GM19239 (cell line): ENCODE measurements at regions not wholly inside any gene's neighbourhood (a gene's known extent, or its start where the extent isn't known, plus 50 kb on each side); places are given as distances from the start of the nearest gene placed in this dataset.
"Not testable (repeated sequence)": the region's sequence is repeated elsewhere in the genome, so short reads cannot be mapped to it uniquely, and the experiment has no call there.

Experiments used
- DNase-seq: peaks from one replicate; pipeline ENCODE4 v3.0.0; 2011; ENCODE audit warnings: low spot score; ENCODE audit not compliant: insufficient read length
- FAIRE-seq: peaks from 2 replicates; lab custom pipeline; 2011; peaks lifted over from hg19 to GRCh38; lab: Jason Lieb, UNC

DNA sequence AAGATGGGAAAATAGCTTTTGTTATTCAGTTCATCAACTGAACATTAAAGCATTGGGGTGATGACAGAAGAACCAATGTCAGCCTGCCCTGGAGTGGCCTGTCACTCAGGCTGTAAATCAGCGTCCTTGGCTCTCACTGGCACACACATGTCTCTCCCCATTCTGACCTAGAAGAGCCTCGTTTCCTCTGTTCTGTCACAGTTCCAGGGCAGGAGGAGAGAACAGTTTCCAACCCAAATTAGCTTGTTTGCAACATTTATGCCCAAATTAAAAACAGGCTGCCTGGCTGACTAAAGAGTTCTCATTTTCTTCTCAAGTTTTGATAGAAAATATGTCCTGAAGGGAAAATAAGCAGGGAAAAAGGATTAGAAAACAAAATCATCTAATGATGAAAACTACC lies 520.1 kb downstream of the CHSY3 start:
- no peak for FAIRE-seq

DNA sequence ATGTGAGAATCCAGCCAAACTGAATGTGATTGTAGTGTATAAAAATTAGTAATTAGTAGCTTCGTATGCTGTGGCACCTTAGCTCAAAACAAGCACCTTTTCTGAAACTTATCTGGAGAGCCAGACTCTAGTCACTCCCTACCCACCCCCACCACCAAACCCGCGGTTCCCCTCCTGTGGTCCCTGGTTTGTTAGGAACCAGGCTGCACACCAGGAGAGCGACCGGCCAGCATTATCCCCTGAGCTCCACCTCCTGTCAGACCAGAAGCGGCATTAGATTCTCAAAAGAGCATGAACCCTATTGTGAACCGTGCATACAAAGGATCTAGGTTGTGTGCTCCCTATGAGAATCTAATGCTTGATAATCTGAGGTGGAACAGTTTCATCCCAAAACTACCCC lies 498.6 kb downstream of the CHSY3 start:
- FAIRE-seq: no peak
- no peak for DNase-seq

More for the DNA sequence above, 520.1 kb downstream of the CHSY3 start:
- no peak for DNase-seq

DNA sequence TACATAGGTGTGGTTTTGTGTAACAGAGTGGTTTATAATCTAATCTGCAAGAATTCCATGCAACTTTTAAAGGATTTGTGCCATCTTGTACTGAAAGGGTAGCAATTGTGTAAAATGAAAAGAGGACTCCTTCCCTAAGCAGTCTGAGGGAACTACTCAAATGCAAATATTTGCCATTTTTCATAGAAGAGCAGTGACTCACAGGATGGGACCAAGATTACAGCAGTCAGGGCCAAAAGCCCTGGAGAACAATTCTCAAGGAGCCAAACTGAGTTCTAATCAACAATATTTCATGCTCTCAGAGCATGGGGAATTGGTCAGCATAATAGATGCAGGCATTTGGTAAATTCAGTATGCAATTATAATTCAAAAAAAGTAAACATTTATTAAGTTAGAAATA lies 495.8 kb downstream of the CHSY3 start:
- no peak for FAIRE-seq
- DNase-seq: no peak

DNA sequence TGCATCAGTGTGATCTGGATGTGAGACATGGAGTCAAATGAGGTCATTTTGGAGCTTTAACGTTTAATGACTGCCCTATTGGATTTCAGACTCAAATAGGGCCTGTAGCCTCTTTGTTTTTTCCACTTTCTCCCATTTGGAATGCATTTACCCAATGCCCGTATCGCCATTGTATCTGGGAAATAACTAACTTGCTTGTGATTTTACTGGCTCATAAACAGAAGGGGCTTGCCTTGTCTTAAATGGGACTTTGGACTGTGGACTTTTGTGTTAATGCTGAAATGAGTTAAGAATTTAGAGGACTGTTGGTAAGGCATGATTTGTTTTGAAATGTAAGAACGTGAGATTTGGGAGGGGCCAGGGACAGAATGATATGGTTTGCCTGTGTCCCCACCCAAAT lies 494.6 kb downstream of the CHSY3 start:
- FAIRE-seq: no peak
- DNase-seq: no peak

DNA sequence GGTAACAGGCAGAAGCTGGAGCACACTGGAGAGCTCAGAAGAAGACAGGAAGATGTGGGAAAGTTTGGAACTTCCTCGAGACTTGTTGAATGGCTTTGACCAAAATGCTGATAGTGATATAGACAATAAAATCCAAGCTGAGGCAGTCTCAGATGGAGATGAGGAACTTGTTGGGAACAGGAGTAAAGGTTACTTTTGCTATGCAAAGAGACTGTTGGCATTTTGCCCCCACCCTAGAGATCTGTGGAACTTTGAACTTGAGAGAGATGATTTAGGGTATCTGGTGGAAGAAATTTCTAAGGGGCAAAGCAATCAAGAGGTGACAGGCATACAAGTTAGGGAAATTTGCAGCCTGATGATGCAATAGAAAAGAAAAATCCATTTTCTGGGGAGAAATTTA lies 493.5 kb downstream of the CHSY3 start:
- FAIRE-seq, DNase-seq: not testable (repeated sequence)

DNA sequence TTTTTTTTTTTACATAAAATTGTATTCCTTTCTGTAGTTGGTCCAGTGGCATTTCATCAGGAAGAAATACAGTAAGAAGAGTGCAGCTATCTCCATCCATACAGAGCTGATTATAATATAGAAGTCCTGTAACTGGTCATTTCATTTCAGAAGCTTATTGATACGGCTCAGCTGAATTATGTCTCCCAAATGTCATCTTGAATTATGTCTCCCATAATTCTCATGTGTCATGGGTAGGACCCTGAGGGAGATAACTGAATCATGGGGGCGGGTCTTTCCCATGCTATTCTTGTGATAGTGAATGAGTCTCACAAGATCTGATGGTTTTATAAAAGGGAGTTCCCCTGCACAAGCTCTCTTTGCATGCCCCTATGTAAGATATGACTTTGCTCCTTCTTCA lies 492.9 kb downstream of the CHSY3 start:
- no peak for FAIRE-seq
- no peak for DNase-seq

DNA sequence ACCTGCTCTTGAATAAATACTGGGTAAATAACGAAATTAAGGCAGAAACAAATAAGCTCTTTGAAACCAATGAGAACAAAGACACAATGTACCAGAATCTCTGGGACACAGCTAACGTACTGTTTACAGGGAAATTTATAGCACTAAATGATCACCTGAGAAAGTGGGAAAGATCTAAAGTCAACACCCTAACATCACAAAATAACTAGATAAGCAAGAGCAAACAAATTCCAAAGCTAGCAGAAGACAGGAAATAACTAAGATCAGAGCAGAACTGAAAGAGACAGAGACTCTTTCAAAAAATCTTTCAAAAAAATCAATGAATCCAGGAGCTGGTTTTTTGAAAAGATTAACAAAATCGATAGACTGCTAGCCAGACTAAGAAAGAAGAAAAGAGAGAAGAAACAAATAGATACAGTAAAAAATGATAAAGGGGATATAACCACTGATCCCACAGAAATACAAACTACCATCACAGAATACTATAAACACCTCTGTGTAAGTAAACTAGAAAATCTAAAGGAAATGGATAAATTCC lies 487.5 kb downstream of the CHSY3 start:
- DNase-seq, FAIRE-seq: not testable (repeated sequence)

DNA sequence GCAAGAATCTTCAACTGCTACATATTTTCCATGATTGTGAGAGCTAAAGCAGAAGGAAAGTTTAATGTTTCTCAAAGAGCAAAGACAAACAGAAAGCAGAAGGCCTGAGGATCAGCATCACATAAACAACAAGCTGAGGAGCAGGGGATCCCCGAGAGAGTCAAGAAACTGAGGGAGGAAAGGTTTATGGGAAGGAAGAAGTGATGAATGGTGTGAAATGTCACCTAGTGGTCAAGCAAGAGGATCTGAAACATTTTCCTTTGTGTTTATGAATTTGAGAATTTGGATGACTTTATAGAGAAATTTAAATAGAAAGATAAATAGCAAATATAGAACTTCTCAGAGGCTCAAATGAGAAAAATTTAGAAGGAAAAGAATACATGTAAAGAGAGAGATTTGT lies 481.9 kb downstream of the CHSY3 start:
- no peak for DNase-seq
- FAIRE-seq: no peak

DNA sequence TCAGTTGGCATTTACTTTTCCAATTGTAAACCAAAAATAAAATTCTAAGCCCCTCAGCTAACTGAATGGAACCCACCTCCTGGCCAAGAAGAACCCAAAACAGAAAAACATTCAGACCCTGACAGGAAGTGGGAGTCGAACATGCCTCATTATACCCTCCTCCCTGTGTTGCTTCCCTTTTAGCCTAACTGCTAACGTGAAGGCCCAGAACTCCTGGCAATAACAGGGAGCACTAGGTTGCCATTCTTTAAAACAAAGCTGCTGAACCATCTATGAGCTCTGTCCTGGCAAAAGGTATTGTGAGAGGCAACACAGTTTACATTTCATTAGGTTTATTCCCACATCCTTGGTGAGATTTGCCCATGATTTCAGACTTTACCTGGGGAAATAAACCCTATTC lies 481.4 kb downstream of the CHSY3 start:
- no peak for DNase-seq
- no peak for FAIRE-seq

DNA sequence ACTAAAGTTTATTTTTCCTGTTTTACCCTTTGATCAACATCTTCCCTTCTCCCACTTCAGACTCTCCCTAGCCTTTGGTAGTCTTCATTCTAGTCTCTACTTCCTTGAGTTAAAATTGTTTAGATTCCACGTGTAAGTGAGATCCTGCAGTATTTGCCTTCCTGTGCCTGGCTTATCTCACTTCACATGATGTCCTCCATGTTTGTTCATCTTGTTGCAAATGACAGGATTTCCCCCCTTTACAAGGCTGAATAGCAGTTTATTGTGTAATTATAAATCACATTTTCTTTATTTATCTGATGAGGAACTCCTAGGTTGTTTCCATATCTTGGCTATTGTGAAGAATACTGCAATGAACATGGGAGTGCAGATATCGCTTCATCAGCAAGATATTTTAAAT lies 461.7 kb downstream of the CHSY3 start:
- no peak for DNase-seq
- no peak for FAIRE-seq

DNA sequence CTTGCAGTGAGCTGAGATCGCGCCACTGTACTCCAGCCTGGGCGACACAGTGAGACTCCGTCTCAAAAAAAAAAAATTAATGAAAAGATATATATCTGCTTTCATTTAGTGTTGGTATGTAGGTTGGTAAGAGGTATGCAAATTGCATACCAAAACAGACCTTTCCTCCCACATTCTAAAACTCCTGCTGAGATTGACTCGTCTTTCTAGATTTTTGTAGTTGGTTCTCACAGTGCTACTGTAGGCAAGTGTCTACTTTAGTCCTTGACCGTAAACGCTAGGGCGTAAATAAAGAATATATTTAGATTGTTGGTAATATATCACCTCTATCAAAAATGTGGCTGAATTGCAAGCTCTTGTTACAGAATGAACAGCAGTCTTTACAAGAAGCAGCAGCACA lies 445.9 kb downstream of the CHSY3 start:
- FAIRE-seq (no peak), DNase-seq (no peak)

DNA sequence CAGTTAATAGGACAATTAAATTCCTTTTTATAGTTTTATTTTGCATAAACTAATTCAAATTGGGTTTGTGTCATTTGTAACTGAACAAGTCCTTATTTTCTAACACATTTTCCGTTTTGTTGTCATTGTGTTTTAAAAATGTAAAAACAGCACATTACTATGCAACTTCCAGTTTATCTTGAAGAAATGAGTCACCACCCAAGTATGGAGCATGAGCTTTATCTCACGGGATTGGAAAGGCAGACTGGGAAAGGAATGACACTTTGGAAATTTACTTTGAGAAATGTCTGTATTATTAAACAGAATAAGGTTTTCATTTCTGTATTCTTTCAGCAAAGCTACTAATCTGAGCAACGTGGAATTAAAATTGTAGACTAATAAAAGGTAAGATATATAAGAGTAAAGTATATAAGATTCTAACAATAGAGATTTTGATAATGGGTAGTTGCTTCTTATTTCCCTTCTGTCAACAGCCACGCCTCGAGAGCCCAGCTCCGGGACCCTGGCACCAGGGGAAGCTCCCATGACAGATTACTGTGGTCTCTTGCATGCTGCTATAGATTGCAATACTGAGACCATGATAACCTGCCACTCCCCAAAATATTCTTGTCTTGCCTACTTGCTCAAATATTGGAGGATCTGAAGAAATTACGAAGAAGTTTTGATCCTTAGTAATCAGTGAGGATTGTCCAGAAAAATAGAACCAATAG lies 433.1 kb downstream of the CHSY3 start:
- no peak for DNase-seq
- no peak for FAIRE-seq

DNA sequence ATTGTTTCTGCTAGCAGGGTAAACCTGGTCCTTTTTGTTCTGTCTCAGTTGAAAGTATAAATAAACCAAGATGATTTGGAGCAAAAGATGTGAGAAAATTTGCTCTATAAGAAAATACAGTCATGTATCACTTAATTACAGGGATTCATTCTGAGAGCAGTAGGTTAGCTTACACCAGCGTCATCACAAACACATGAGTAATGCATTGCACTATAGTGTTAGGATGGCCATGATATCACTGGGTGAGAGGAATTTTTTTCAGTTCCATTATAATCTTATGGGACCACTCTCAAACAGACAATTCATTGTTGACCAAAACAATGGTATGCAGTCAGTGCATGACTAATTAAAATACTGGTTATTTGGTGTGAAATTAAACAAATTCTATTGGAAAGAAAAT lies 430.9 kb downstream of the CHSY3 start:
- DNase-seq (no peak), FAIRE-seq (no peak)

DNA sequence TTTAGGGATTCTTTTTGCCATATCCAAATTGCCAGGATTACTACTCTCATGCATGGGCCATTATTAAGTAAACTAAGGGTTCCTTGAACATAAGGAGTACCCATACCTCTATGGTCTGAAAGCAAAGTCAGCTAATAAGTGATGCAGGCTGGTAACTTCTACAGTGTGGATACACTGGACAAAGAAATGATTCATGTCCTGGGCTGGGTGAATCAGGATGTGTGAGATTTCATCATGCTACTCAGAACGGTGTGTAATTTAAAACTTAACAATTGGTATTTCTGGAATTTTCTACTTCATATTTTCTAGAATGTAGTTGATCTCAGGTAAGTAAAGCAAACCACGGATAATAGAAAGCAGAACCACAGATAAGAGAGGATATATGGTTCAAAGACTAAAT lies 428.8 kb downstream of the CHSY3 start:
- DNase-seq: no peak

DNA sequence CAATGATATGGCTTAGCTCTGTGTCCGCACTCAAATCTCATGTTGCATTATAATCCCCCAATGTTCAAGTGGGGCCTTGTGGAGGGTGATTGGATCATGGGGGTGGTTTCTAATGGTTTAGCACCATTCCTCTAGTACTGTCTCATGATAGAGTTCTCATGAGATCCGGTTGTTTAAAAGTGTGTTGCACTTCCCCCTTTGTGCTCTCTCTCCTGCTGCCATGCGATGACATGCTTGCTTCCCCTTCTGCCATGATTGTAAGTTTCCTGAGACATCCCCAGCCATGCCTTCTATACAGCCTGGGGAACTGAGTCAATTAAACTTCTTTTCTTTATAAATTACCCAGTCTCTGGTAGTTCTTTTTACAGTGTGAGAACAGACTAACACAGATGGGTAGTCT lies 427.1 kb downstream of the CHSY3 start:
- no peak for FAIRE-seq
- no peak for DNase-seq

More for the DNA sequence above, 428.8 kb downstream of the CHSY3 start:
- no peak for FAIRE-seq

DNA sequence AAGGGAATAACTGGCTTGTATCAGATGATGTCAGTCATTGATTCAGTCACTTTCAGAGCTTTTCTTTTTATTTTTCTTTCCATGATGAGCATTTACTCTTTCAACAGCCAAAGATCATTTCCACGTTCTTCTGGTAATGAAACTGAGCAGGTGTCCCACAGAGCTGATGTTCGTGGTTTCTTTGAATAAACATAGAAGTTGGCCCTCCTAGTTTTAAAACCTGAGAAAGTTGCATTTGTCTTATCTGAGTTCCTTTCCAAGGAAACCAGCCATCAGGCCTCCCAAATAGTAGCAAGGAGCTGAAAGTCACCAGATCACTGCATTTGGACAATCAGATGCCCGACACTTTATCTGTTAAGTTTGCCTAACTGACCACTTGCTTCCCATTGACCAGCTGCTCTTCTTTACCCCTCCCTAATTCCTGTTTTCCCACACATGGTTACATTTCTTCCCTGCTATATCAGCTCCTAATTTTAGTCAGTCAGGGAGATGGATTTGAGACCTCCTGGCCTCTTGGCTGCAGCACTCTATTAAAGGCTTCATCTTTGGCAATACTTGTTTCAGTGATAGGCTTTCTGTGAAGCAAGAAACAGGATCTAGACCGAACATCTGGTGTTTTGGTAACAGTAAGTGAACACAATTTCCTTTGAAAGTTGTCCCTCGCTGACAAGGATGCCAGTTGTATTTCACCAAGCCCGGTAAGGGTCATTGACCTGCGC lies 420.8 kb downstream of the CHSY3 start:
- no peak for DNase-seq
- FAIRE-seq: no peak

DNA sequence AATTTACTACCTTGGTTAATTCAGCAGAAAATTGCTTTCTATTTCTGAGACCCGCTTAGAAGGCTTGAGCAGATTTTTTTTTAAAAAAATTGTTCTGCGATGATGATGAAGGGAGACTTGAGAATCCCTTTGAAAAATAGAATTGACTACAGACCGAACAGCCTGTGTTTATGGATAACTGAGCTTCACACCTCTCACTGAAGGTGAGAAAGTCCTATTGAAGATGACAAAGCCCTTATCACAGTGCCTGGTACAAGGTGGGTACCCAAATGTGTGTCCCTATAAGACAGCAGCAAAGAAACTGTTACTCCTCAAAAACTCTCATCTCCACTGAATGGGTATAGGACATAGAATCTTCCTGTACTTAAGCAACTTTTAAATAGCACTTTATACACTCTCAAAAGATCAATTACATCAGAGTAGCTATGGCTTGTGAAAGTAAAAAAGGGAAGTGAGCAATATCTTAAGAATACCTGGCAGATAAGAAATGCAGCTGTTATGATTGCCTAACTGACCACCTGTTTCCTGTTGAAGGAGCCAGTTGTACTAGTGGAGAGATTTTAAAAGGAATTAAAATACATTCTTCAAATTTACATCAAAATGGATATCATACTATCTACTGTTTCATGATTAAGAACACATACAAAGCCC lies 419.7 kb downstream of the CHSY3 start:
- DNase-seq (peak; percentile 8), FAIRE-seq (peak; percentile 87)

DNA sequence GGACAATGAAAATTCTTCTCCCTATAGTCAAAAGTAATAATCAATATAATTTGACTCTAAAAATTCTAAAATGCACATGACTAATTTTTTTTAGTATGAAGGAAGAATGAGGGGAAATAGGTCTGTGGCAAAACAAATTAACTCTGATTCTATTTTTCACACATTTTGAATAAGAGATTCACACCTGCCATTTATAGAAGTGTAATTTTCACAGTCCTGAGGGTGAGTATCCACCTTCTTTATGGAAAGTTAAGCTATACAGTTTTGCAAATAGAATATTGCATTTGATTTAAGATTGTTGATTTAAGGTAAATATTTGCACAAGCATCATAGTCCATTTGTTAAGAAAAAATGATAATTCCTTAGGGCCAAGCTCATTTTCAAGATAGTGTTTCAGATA lies 417.7 kb downstream of the CHSY3 start:
- DNase-seq: no peak
- no peak for FAIRE-seq

DNA sequence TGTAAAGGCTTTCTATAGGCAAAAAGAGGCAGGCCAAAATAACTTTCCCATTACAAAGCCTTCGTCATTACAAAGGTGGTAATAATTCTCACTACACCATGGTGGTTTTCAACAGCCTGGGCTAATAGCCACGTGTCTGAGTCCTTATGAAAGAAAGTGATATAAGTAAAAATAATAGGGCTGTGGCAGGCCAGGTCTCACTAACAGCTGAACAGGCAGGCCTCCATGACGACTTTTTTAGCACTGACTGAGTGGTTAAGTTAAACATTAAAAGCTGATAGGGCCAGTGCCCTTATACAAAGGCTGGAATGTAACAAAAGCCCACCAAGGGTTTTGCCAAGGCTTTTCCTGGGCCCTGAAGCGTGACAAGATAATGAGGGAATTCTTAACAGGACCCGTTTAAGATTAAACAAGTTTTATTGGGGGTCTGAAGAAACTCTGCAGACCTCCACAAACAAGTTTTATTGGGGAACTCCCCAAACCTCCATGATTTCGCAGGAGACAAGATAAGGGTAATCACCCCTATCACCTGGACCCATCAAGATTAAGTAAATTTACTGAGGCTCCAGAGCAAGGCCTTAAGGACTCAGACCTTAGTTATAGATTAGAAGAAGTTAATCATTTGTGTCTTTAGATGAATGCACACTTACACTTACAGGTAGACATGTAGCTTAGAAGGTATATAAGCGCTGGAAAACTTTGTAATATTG lies 412.9 kb downstream of the CHSY3 start:
- DNase-seq (no peak), FAIRE-seq (no peak)

DNA sequence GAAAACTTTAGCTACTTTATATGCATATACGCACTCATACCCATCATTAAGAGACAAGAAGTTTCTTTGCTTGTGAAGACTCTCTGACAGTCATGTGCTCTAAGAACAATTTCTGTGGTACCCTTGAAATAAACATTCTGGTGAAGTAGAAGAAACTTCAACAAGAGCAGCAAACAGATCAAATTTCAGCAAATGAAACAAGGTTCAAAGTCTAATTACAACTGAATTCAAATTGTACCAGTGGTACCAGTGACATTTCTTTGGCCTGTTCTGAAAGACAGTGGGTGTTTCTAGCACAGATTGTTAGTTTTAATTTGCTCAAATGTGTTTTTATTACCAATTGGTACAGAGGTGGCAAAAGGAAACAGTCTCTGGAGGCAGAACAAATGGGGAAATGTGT lies 391.0 kb downstream of the CHSY3 start:
- FAIRE-seq: no peak

More for the DNA sequence above, 391.0 kb downstream of the CHSY3 start:
- no peak for DNase-seq
